ENCODE measurements at regions not wholly inside any gene's neighbourhood (a gene's known extent, or its start where the extent isn't known, plus 50 kb on each side); places are given as distances from the start of the nearest gene placed in this dataset.
"Not testable (repeated sequence)": the region's sequence is repeated elsewhere in the genome, so short reads cannot be mapped to it uniquely, and the experiment has no call there.

DNA sequence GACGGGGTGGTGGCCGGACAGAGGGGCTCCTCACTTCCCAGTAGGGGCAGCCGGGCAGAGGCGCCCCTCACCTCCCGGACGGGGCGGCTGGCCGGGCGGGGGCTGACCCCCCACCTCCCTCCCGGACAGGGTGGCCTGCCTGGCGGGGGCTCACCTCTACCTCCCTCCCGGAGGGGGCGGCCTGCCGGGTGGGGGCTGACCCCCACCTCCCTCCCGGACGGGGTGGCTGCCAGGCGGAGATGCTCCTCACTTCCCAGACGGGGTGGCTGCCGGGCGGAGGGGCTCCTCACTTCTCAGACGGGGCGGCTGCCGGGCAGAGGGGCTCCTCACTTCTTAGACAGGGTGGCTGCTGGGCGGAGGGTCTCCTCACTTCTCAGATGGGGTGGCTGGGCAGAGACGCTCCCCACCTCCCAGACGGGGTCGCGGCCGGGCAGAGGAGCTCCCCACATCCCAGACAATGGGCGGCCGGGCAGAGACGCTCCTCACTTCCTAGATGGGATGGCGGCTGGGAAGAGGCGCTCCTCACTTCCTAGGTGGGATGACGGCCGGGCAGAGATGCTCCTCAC is 239.8 kb downstream of the AASDHPPT start:
- TF ChIP-seq, protein P1, sequence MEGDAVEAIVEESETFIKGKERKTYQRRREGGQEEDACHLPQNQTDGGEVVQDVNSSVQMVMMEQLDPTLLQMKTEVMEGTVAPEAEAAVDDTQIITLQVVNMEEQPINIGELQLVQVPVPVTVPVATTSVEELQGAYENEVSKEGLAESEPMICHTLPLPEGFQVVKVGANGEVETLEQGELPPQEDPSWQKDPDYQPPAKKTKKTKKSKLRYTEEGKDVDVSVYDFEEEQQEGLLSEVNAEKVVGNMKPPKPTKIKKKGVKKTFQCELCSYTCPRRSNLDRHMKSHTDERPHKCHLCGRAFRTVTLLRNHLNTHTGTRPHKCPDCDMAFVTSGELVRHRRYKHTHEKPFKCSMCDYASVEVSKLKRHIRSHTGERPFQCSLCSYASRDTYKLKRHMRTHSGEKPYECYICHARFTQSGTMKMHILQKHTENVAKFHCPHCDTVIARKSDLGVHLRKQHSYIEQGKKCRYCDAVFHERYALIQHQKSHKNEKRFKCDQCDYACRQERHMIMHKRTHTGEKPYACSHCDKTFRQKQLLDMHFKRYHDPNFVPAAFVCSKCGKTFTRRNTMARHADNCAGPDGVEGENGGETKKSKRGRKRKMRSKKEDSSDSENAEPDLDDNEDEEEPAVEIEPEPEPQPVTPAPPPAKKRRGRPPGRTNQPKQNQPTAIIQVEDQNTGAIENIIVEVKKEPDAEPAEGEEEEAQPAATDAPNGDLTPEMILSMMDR (IDR thresholded peaks at IDR 0.05), result not testable (repeated sequence)
- not testable (repeated sequence) for TF ChIP-seq ZFX (IDR thresholded peaks at IDR 0.05; ENCODE audit: borderline replicate concordance)

All from 22Rv1 (cell line).